GM21423 (cell line): ENCODE measurements at regions not wholly inside any gene's neighbourhood (a gene's known extent, or its start where the extent isn't known, plus 50 kb on each side); places are given as distances from the start of the nearest gene placed in this dataset.
"Not testable (repeated sequence)": the region's sequence is repeated elsewhere in the genome, so short reads cannot be mapped to it uniquely, and the experiment has no call there.

Source experiments
- ATAC-seq: cut with Tn5 transposase; IDR thresholded peaks from one replicate; pipeline ENCODE4 v1.9.1; 2021; ENCODE audit warnings: mild to moderate bottlenecking, moderate library complexity; ENCODE audit not compliant: unreplicated experiment

- not testable (repeated sequence) for ATAC-seq
These were observed 59.1 kb upstream of the NBPF11 start for GRCh38 chr1:148211191-148211590.

GRCh38 chr1:148210624-148211023 lies 58.5 kb upstream of the NBPF11 start:
- ATAC-seq = not testable (repeated sequence)

GRCh38 chr1:148210166-148210565 lies 58.1 kb upstream of the NBPF11 start:
- ATAC-seq = not testable (repeated sequence)

- ATAC-seq = not testable (repeated sequence)
These were observed 49.9 kb upstream of the NBPF11 start for GRCh38 chr1:148202013-148202412.
